OCI-LY1 (cell line): ENCODE measurements at regions not wholly inside any gene's neighbourhood (a gene's known extent, or its start where the extent isn't known, plus 50 kb on each side); places are given as distances from the start of the nearest gene placed in this dataset.

Experiments used
- H2AFZ ChIP-seq: fragments of 200-600 bp; sonication (generic), shearing (Covaris generic); 2 replicates; pipeline ENCODE4 v1.6.0; 2014; ENCODE audit warnings: antibody characterized with exemption, mild to moderate bottlenecking, low read length
- H3F3A ChIP-seq: fragments of 200-600 bp; sonication (generic), shearing (Covaris generic); 2 replicates; pipeline ENCODE4 v1.6.0; 2014; ENCODE audit warnings: mild to moderate bottlenecking, antibody characterized with exemption, low read length, moderate library complexity; ENCODE audit not compliant: insufficient read depth
- H3K27ac ChIP-seq: fragments of 200-600 bp; sonication (generic); 2 replicates; pipeline ENCODE4 v1.5.1; 2014; ENCODE audit warnings: low read length, mixed run types, mild to moderate bottlenecking, low read depth; ENCODE audit not compliant: poor library complexity, severe bottlenecking
- H3K27me3 ChIP-seq: fragments of 200-600 bp; sonication (generic); 2 replicates; pipeline ENCODE4 v1.6.0; 2014; ENCODE audit warnings: antibody characterized with exemption, mild to moderate bottlenecking, low read length, moderate library complexity; ENCODE audit not compliant: insufficient read depth
- H3K36me3 ChIP-seq: fragments of 200-600 bp; sonication (generic); 2 replicates; pipeline ENCODE4 v1.6.1; 2014; ENCODE audit warnings: mild to moderate bottlenecking, antibody characterized with exemption, low read length, moderate library complexity, mixed read lengths; ENCODE audit not compliant: insufficient read depth
- H3K4me1 ChIP-seq: fragments of 200-600 bp; sonication (generic); 2 replicates; pipeline ENCODE4 v1.5.1; 2014; ENCODE audit warnings: mild to moderate bottlenecking, low read length, moderate library complexity; ENCODE audit not compliant: insufficient read depth, severe bottlenecking
- H3K4me2 ChIP-seq: fragments of 200-600 bp; sonication (generic), shearing (Covaris generic); 2 replicates; pipeline ENCODE4 v1.6.1; 2014; ENCODE audit warnings: low read length
- H3K4me3 ChIP-seq: fragments of 200-600 bp; sonication (generic); 2 replicates; pipeline ENCODE4 v1.5.1; 2014; ENCODE audit warnings: low read length, low read depth, mild to moderate bottlenecking, mixed read lengths; ENCODE audit not compliant: poor library complexity, severe bottlenecking
- H3K79me2 ChIP-seq: fragments of 200-600 bp; shearing (Covaris generic); 2 replicates; pipeline ENCODE4 v1.6.1; 2016; ENCODE audit warnings: mixed run types, low read length, mixed read lengths; ENCODE audit not compliant: insufficient read depth
- H3K9ac ChIP-seq: fragments of 200-600 bp; sonication (generic), shearing (Covaris generic); 2 replicates; pipeline ENCODE4 v1.6.1; 2014; ENCODE audit warnings: mild to moderate bottlenecking, low read length, mixed read lengths
- H3K9me2 ChIP-seq: fragments of 200-600 bp; sonication (generic), shearing (Covaris generic); 2 replicates; pipeline ENCODE4 v1.6.1; 2014; ENCODE audit warnings: low read depth, mild to moderate bottlenecking, low read length, mixed read lengths
- H3K9me3 ChIP-seq: fragments of 200-600 bp; shearing (Covaris generic); 2 replicates; pipeline ENCODE4 v1.6.1; 2014; ENCODE audit warnings: low read length, mixed read lengths
- H4K20me1 ChIP-seq: fragments of 200-600 bp; sonication (generic), shearing (Covaris generic); 2 replicates; pipeline ENCODE4 v1.6.0; 2016; ENCODE audit warnings: mild to moderate bottlenecking, low read length; ENCODE audit not compliant: insufficient read depth
- CTCF ChIP-seq: fragments of 200-600 bp; sonication (generic), shearing (Covaris generic); IDR thresholded peaks from 2 replicates; pipeline ENCODE4 v1.5.1; 2017; ENCODE audit warnings: mild to moderate bottlenecking, antibody characterized with exemption, low read length, moderate library complexity, mixed read lengths
- EZH2 ChIP-seq: fragments of 200-600 bp; sonication (generic), shearing (Covaris generic); IDR thresholded peaks from 2 replicates; pipeline ENCODE4 v1.8.0; 2017; ENCODE audit warnings: borderline replicate concordance, mixed run types, mild to moderate bottlenecking, antibody characterized with exemption, low read length, moderate library complexity, mixed read lengths

GRCh38 chr14:55754471-55754870 is 174.5 kb downstream of the KTN1 start:
- H3K9ac ChIP-seq: no peak overlapping the region
- no peak overlapping the region for H2AFZ ChIP-seq
- no peaks in the 10 kb centered on the region for H3K27me3 ChIP-seq
- H4K20me1 ChIP-seq: no peaks in the 10 kb centered on the region
- TF ChIP-seq EZH2: no peak
- TF ChIP-seq CTCF: no peak
- H3K4me3 ChIP-seq: no peak overlapping the region
- H3K27ac ChIP-seq: no peak overlapping the region
- no peaks in the 10 kb centered on the region for H3F3A ChIP-seq
- no peaks in the 10 kb centered on the region for H3K9me3 ChIP-seq
- no peak overlapping the region for H3K4me2 ChIP-seq
- H3K79me2 ChIP-seq: no peaks in the 10 kb centered on the region
- H3K9me2 ChIP-seq: no peaks in the 10 kb centered on the region
- H3K36me3 ChIP-seq: no peaks in the 10 kb centered on the region
- no peaks in the 10 kb centered on the region for H3K4me1 ChIP-seq

- H2AFZ ChIP-seq: no peak overlapping the region
- no peak overlapping the region for H3K27ac ChIP-seq
- no peaks in the 10 kb centered on the region for H3K36me3 ChIP-seq
- no peak overlapping the region for H3K9ac ChIP-seq
- no peak for TF ChIP-seq EZH2
- TF ChIP-seq CTCF: no peak
- no peaks in the 10 kb centered on the region for H3K4me1 ChIP-seq
- no peaks in the 10 kb centered on the region for H3K9me2 ChIP-seq
- H3K79me2 ChIP-seq: no peaks in the 10 kb centered on the region
- no peaks in the 10 kb centered on the region for H3F3A ChIP-seq
- H4K20me1 ChIP-seq: no peaks in the 10 kb centered on the region
- H3K9me3 ChIP-seq: no peaks in the 10 kb centered on the region
- H3K27me3 ChIP-seq: no peaks in the 10 kb centered on the region
- no peak overlapping the region for H3K4me2 ChIP-seq
- no peak overlapping the region for H3K4me3 ChIP-seq
Observed at GRCh38 chr14:55754871-55755270, 174.9 kb downstream of the KTN1 start.

DNA sequence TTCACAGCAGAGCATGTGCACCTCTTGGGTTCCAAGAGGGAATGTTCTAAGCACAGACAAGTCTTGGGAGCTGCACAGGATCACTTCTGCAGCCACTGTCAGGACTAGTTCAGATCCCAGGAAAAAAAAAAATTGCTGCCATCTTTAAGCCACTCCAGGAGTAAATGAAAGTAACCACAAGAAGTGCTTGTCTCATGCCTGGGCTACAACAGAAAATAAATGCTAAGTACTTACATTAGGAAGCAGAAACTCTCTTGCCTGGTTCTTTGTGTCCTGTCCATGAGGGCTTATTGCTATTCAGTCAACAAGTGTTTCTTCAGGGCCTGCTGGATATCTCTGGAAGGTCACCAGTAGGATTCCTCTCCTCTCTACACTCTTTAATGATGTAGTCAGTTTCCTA is 176.1 kb downstream of the KTN1 start:
- H4K20me1 ChIP-seq: no peaks in the 10 kb centered on the region
- H3K9me2 ChIP-seq: no peaks in the 10 kb centered on the region
- no peaks in the 10 kb centered on the region for H3K9me3 ChIP-seq
- H3K79me2 ChIP-seq: no peaks in the 10 kb centered on the region
- H3K4me1 ChIP-seq: no peaks in the 10 kb centered on the region
- H3K4me2 ChIP-seq: no peak overlapping the region
- no peak overlapping the region for H2AFZ ChIP-seq
- no peak for TF ChIP-seq EZH2
- TF ChIP-seq CTCF: no peak
- H3K27ac ChIP-seq: no peak overlapping the region
- H3K4me3 ChIP-seq: no peak overlapping the region
- no peaks in the 10 kb centered on the region for H3K27me3 ChIP-seq
- H3K36me3 ChIP-seq: no peaks in the 10 kb centered on the region
- H3F3A ChIP-seq: no peaks in the 10 kb centered on the region
- no peak overlapping the region for H3K9ac ChIP-seq
